ENCODE measurements at regions not wholly inside any gene's neighbourhood (a gene's known extent, or its start where the extent isn't known, plus 50 kb on each side); places are given as distances from the start of the nearest gene placed in this dataset.

DNA sequence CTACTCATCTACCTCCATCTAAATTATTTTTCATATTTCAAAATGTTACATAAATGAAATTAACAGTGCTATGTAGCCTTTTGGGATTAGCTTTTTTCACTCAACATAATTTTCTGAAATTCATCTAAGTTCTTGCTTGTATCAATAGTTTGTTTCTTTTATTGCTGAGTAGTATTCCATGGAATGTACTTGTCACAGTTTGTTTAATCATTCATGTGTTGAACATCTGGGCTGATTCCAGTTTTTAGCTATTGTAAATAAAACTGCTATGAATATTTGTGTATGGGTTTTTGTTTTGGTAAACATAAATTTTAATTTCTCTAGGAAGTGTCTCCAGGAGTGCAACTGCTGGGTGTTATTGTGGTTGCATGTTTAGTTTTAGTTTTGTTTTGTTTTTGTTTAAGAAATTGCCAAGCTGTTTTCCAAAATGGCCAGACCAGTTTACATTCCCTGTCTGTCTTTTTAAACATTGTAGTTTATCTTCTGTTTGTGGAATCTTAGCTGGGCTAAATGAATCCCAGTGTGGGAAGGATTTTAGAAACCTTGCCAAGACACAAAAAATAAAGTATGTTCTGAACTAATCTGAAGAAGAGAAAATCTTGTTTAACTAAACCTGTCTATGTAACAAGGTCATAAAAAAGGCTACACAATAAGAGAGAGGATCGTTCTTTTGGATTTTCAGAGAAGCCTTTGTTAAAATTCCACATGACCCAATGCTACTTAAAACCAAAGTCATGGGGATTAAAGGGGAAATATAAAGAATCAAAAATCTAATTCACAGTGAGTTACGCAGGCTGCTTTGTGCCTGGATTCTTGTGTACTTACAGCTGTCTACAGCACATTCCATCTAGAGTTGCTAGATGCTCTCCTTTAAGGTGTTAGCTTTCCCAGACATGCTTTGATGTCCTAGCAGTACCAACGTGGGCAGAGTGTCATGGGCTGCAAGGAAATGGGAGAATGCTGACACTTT lies 129.2 kb upstream of the SUCLG2 start:
- TF ChIP-seq, protein P1, sequence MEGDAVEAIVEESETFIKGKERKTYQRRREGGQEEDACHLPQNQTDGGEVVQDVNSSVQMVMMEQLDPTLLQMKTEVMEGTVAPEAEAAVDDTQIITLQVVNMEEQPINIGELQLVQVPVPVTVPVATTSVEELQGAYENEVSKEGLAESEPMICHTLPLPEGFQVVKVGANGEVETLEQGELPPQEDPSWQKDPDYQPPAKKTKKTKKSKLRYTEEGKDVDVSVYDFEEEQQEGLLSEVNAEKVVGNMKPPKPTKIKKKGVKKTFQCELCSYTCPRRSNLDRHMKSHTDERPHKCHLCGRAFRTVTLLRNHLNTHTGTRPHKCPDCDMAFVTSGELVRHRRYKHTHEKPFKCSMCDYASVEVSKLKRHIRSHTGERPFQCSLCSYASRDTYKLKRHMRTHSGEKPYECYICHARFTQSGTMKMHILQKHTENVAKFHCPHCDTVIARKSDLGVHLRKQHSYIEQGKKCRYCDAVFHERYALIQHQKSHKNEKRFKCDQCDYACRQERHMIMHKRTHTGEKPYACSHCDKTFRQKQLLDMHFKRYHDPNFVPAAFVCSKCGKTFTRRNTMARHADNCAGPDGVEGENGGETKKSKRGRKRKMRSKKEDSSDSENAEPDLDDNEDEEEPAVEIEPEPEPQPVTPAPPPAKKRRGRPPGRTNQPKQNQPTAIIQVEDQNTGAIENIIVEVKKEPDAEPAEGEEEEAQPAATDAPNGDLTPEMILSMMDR (conservative IDR thresholded peaks at IDR 0.05; ENCODE audit: low read length) = no peak
- TF ChIP-seq EZH2phosphoT487 (IDR thresholded peaks at IDR 0.05; ENCODE audit: borderline replicate concordance, low read depth, low read length) = no peak
